ENCODE measurements at regions not wholly inside any gene's neighbourhood (a gene's known extent, or its start where the extent isn't known, plus 50 kb on each side); places are given as distances from the start of the nearest gene placed in this dataset.

DNA sequence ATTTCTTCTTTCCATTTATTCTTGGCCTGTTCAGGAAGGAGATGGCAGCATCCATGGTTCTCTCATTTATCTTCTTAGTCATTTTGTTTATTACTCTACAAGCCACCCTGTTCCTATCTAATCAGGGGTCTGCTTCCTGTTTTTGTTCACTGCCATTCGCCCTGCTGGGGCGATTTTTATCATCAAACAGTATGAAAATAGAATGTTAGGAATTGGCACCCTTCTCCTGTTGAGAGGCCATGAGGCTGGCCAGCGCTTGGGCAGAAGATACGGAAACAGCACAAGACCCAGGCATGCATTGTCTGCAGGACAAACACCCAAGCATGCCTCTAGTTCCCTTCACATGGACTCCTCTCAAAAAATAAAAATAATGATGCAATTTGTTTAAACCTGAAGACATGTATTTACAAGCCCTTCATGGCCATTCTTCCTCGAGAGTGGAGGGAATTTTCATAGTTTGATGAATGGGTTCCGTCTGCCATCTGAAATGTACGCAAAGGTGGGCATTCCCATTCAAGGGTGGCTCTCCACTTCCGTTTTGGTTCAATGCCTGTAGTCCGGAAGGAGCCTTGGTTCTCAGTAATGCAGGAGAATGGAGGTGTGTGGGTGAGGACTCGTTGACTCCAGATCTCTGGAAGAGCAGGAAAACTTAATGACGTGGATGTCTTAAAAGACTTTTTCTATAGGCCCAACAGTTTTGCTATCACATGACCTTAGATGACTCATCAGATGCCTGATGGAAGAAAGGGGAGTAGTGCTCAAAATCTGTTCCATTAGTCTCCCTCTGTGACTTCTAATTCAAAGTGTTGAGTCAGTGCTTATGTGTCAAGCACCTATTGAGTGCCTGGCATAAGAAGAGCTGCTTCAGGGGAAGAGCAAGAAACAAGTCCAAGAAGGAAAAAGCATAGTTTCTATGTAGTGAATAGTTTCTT is 252.4 kb upstream of the TBX3 start:
- no peak for DNase-seq (ENCODE audit: low spot score)

DNA sequence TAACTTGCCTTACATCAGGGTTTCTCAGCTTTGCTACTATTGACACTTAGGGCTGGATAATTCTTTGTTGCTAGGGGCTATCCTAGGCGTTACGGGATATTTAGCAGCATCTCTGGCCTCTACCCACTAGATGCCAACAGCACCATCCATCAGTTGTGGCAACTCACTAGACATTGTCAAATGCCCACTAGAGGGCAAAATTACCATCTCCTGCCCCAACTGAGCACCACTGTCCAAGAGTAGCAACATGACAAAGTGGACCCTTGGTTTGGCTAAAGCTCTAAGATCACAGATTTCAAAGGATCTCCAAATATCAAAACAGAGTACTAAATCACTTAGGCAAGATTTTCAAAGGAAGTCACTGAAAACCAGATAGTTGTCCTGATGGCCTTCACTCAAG is 251.7 kb upstream of the TBX3 start:
- no peak for DNase-seq (ENCODE audit: low spot score)

DNA sequence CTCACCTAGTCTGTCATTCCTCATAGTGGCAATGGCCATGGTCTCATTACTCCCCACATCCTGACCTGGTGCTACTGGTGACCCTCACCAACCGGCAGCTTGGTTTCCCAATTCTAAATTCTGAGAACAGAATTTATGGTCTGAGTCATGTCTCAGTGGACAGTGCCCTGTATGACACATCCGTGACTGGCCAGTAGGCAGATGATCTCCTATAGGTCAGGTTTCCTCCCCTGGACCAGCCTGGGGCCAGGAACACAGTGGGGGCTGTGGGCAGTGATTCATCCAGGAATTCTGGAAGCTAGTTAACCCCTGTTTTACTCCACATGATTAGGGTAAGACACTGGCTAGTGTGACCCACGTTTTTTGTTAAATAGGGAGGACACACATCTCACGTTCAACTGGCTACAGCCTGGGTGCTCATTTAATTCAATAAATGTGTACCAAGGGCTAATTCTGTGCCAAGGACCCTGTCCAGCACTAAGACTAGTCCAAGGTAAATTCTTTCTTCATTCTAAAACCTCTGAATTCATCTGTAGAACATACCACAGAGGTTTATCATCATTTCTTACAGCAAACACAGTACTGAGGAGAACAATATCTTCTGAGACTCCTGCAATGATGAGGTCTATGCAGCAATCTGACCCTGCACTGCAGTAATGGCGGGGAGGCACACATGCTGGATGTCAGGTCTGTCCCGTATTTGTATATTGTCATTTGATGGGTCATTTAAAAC is 249.6 kb upstream of the TBX3 start:
- peak; percentile 93 for DNase-seq (ENCODE audit: low spot score)

DNA sequence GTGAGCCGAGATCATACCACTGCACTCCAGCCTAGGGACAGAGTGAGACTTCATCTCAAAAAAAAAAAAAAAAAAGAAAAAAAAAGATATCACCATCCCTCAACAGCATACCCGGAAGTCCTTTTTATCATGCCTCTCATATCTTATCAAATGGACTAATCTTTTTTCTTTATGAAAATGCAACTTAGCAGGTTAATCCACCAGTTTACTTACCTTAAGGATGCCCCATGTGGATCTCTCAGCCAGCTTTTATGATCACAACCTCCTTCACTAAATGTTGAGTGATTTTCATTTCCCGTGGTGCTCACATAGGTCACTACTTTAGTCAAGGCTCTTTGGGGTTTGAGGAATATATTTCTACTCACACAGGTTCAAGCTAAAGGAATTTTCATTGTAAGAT is 248.8 kb upstream of the TBX3 start:
- no peak for DNase-seq (ENCODE audit: low spot score)

DNA sequence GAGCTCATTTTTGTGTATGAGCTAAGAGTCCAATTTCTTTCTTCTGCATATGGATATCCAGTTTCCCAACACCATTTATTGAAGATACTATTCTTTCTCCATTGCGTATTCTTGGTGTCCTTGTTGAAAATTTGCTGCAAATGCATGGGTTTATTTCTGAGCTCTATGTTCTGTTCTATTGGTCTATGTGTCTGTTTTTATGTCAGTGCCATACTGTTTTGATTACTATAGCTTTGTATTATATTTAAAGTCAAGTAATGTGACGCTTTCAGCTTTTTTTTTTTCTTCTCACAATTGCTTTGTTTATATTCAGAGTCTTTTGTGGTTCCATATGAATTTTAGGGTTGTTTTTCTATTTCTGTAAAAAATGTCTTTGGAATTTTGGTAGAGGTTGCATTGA is 247.1 kb upstream of the TBX3 start:
- no peak for DNase-seq (ENCODE audit: low spot score)

DNA sequence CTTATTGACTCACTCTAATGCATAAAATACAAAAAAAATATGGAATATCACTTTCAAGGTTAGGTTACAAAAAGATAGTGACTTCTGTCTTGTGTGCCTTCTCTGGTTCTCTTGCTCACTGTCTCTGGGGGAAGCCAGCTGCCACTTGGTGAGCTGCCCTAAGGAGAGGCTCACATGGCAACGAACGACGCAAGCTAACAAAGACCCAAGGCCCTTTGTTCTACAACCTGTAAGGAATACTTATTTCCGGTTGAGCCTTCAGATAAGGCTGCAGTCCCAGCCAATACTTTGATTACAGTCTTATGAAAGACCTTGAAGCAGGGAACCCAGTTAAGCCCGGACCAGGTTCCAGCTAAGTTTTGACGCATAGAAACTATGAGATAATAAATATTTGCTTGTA is 242.4 kb upstream of the TBX3 start:
- DNase-seq (ENCODE audit: low spot score): no peak

DNA sequence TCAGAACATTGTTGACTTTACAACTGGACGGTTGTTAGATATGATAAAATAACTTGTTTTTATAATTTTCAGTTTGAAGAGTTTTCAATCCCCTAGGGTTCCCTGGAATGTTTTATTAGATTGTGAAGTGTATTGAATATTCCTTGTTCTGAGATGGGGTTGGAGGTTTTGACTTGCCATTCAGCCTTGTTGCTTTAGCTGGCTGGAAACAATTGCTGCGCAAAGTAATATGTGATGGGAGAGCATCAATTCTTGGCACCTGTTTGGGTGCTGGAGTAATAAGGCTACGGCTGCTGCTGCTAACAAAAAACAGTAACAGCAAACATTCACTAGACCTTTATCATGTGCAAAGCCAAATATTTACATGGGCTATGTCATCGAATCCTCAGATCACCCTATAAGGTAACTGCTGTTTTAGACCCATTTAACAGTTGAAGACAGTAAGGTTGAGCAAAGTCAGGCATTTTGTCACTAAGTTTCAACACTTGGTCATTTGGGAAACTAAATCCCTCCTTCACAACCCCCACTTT is 241.0 kb upstream of the TBX3 start:
- DNase-seq (ENCODE audit: low spot score): no peak

DNA sequence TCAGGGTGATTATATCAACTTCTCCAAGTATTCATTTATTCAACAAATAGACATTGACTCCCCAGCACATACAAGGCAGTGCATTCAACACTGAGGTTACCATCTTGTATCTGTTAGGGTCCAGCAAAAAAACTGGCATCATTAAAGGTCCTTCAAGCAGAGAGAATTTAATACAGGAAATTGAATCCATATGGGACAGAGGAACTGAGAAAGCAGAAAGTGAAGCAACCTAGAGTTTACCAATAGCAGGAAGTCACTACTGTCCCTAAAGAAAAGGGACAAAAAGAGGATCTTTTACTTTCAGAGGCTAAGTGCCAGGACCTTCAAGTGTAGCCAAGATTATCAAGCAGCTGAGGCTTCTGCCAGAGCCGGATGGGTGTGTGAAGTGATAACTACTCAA is 237.8 kb upstream of the TBX3 start:
- no peak for DNase-seq (ENCODE audit: low spot score)

DNA sequence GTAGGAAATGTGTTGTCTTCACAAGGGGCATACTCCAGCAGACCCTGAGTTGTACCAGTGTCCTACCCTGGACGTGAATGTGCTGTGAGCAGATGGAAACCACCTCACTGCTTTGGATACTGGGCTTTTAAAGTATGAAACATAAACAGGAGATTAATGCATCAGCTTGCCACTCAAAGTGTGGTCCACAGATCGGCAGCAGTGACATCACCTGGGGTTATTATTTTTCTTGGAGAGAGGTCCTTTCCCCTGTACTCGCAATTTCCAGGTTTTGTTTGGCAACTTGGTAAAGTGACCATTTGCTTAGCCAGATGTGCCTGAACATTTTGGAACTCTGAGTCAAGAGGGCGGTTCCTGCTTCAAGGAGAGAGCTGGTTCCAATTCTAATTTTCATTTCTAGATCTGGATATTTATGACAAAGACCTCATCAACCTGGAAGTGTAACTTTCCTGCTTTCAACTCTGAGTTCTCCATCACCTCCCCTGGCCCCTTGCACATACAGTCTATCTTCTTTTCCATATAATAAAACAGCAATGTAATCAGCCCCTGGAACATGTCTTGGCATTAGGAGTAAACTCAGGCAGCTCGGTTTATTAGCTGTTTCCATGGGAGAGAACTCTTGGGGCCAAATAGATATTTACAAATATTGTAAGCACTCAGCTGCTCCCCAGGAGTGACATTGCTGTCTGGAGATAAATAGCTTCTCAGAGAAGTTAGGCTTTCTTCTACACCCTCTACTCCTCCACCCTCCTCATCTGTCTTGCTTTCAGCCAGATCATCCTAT is 237.0 kb upstream of the TBX3 start:
- DNase-seq (ENCODE audit: low spot score): peak; percentile 68

DNA sequence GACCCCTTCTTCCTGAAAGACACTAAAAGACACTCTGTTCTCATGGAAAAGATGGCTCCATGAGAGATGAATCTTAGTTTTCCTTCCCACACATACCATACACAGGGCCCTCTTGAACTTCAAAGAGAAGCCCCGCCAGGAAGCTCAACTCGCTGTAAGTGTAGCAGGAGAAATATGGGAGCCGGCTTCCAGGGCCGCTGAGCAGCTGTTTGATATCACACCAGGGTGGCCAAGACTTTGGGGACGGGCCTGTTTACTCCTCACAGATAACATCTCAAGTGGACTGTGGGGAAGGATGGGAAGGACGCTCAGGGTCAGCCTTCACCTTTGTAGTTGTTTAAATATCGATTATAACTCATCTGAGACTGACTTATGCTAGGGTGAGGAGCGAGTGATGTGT is 235.5 kb upstream of the TBX3 start:
- DNase-seq (ENCODE audit: low spot score): no peak

DNA sequence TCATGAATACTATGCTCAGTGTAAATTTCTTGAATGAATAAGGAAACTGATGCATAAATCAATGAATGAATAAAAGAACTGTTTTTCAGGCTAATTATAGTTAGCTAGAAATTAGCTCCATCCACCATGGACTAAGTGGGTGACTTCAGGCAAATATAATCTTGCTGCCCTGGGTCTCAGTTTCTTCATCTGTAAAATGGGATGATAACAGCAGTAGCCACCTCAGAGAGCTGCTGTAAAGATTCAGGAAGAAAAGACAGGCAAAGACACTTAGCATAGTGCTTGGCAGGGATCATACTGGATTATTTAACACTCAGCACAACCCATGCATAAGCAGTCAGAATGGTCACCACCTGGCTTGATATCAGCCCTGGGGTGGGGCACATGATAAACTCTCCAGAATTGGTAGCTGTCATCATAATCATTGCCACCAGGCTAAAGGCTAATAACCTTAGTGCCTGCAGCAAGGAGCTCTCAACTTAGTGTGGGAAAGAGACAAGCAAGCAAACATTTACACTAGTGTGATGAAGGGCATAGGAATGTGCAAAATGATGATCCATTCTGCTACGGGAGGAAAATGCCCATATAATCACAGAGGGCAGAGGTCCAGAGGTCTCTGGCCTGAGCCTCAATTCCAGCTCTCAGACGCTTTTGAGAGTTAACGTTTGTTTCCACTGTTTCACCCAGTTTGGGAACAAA is 234.7 kb upstream of the TBX3 start:
- peak; percentile 69 for DNase-seq (ENCODE audit: low spot score)

DNA sequence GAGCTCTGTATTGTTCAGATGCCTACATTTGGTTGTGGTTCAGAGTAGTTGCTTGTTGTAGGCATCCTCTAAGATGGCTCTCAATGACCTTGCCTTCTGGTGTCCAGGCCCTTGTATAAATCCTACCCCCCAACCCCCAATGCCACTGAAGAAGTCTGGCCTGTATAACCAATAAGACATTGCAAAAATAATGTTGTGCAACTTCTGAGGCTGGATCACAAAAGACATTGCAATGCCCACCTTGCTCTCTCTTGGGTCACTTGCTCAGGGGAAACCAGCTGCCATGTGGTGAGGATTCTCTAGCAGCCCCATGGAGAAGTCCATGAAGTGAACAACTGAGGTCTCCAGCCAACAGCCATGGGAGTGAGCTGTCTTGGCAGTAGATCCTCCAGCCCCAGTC is 234.0 kb upstream of the TBX3 start:
- no peak for DNase-seq (ENCODE audit: low spot score)

DNA sequence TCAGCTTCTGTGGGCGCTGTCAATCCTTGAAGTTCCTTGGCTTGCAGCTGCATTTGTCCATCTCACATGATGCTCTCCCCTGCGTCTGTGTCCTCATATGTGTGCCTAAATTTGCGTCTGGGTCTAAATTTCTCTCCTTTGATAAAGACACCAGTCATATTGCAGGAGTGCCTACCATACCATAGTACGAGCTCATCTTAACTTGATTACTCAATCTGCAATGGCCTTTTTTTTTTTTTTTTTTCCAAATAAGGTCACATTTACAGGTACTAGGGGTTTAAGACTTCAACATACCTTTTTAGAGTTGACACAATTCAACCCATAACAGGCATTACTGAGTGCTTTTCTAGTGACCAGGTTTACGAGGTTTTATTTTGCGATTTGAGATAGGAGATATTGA is 233.3 kb upstream of the TBX3 start:
- DNase-seq (ENCODE audit: low spot score): no peak

DNA sequence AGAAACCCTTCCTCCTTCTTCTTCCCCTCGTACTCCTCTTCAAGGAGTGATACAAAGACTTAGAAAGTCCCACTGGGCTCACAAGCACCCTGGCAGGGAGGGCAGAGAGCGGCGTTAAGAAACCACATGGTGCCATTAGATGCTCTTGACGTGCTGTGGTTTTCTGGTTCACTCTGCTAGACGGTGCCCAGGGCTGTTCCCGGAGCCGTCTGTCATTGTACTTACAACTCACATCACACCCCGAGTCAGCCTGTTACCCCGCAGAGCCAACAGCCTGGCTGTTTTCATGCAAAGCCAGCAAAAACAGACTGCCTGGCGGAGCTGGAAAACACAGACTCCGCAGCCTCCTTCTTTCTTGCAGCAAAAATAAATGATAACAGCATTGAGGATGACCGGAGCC is 232.6 kb upstream of the TBX3 start:
- DNase-seq (ENCODE audit: low spot score): peak; percentile 36

DNA sequence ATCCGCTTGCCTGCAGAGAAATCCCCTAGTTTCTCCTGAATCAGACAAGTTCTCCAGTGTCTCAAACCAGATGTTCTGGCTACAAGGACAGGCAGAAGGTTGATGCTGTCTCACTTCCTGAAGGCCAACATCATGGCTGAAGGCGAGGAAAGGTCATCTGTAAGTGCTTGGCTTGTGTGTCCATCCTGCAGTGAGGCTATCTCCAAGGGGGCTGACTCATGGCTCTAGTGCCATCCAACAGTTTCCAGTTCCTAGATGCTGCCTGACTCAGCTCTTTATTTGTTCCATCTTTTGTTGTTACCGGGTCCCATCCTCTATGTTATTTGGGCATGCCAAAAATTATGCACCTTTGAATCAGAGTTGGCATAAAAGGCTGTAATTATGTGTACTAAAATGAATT is 232.1 kb upstream of the TBX3 start:
- peak; percentile 83 for DNase-seq (ENCODE audit: low spot score)

DNA sequence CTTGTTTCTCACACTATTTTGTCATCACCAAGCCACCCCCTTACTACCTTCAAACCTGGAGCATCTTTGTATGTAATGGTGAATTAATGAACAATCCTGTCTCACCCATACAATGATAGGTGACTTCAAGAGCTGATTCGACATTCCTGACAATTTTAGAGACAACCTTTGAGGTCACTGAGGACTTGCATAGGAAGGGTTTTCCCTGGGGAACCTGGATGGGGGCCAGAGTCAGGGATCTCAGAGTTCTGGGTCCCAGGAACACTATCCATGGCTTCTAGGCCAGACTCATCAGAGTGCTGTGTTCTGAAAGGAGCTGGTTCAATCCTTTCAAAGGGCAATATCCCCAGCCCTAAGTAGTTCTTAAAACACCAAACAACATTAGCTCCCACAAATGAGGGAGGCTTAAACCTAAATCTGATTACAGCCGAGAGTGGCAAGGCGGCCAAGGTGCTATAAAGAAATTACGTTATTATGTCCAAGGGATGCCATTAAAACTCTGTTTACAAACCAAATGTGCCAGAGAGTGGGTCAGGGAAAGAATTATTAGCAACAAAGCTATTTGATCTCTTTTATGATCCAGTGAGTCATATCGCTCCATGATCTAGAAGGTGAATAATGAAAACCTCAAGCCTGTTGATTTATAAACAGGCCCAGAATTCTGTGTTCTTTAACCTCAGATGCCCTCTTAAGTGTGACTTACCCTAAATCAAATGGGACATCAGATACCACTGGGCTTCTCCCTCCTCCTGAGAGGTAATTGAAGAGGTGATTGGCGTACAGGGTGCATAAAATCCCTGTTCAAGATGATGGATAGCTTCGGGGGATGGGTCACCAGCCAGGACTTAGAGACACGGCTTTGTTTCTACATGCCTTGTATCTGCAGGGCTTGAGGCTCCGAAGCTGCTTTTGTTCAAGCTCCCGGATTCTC is 230.2 kb upstream of the TBX3 start:
- DNase-seq (ENCODE audit: low spot score): peak; percentile 39

DNA sequence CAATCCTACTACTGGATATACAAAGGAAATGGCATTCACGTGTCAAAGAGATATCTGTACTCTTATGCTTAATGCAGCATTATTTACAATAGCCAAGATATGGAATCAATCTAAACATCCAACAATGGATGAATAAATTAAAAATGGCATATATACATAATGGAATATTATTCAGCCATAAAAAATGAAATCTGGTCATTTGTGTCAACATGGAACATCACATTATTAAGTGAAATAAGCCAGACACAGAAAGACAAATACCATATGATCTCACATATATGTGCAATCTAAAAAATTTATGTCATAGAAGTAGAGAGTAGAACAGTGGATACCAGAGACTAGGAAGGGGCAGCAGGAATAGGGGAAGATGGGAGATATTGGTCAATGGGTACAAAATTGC is 228.8 kb upstream of the TBX3 start:
- DNase-seq (ENCODE audit: low spot score): no peak

DNA sequence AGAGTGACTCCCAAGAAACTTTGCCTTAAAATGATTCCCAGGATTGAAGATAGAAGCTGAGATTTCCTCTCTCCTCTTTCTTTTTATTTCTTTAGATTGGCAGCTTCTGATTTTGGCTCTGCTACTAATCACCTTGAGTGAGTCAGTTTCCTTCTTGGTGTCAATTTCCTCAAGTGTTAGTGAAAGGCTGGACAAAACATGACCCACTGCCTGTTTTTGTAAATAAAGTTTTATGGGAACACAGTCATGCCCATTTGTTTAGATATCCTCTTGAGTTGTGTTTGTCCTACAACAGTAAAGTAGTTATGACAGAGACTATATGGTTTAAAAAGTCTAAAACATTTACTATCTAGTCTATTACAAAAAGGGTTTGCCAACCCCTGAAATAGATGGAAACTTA is 227.2 kb upstream of the TBX3 start:
- no peak for DNase-seq (ENCODE audit: low spot score)

DNA sequence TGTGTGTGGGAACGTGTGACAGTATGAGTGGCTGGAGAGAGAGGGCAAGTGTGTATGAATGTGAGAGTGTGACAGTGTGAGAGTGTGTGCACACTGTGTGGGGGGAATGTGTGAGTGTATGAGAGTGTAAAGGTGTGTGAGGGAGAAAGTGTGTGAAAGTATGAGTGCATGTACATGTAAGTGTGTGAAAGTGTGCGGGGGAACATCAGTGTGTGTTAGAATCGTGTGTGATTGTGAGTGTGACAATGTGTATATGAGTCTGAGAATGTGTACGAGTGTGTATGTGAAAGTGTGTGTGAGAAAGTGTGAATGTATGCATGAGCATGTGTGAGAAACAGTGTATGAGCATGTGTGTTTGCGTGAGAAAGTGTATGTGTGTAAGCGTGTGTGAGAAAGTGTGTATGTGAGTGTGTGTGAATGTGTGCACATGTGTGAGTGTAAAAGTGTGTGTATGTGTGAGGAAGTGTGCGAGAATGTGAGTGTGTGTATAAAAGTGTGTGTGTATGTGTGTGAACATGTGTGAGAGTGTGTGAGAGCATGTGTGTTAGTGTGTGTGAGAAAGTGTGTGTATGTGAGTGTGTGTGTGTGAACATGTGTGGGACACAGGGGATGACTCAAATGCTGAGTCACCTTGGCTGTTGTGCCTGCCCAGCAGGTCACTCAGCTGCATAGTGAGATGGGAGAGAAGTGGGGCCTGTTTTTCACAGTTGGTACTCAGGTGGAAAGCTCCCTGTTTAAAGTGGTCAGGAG is 220.5 kb upstream of the TBX3 start:
- peak; percentile 40 for DNase-seq (ENCODE audit: low spot score)

All from AG20443 (cell line).